ENCODE measurements at regions not wholly inside any gene's neighbourhood (a gene's known extent, or its start where the extent isn't known, plus 50 kb on each side); places are given as distances from the start of the nearest gene placed in this dataset.

DNA sequence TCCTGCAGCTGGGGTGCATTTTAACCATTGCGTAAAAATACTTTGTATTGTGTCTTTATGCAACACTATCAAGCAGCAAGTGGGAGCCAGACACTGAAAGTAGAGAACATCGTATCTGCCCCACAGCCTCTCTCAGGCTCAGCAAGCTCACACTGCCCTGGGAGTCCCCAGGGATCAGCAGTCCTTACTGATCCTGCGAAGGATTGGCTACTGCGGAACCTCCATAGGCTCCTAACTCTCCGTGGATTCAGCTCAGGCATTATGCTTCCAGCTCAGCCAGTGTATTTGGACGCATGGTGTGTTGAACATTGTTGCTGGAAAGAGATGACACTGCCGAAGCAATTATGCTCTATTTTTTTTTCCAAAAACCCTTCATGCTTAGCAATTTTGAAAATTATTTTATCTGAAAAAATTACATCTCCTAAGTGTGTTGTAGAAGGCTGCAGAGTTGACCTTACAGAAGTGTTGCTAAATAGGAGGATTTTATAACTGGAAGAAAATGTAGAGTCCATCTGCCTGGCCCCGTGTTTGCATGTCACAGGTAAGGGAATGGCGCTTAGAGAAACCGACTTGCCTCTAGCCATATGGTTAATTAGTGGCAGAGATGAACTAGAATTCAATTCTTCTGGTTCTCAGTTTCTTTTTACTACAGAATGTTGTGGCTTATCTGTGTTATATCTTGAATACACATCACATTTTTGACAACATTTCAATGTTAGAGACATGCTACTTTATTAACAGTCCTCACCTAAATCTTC, 276.4 kb upstream of the COBL start:
- TF ChIP-seq EP300 (IDR thresholded peaks at IDR 0.05; ENCODE audit: low read depth) (no peak), POLR2AphosphoS5 (IDR thresholded peaks at IDR 0.05) (no peak)
- TF ChIP-seq, protein P1, sequence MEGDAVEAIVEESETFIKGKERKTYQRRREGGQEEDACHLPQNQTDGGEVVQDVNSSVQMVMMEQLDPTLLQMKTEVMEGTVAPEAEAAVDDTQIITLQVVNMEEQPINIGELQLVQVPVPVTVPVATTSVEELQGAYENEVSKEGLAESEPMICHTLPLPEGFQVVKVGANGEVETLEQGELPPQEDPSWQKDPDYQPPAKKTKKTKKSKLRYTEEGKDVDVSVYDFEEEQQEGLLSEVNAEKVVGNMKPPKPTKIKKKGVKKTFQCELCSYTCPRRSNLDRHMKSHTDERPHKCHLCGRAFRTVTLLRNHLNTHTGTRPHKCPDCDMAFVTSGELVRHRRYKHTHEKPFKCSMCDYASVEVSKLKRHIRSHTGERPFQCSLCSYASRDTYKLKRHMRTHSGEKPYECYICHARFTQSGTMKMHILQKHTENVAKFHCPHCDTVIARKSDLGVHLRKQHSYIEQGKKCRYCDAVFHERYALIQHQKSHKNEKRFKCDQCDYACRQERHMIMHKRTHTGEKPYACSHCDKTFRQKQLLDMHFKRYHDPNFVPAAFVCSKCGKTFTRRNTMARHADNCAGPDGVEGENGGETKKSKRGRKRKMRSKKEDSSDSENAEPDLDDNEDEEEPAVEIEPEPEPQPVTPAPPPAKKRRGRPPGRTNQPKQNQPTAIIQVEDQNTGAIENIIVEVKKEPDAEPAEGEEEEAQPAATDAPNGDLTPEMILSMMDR (IDR thresholded peaks at IDR 0.05): no peak
